ENCODE measurements at regions not wholly inside any gene's neighbourhood (a gene's known extent, or its start where the extent isn't known, plus 50 kb on each side); places are given as distances from the start of the nearest gene placed in this dataset.

DNA sequence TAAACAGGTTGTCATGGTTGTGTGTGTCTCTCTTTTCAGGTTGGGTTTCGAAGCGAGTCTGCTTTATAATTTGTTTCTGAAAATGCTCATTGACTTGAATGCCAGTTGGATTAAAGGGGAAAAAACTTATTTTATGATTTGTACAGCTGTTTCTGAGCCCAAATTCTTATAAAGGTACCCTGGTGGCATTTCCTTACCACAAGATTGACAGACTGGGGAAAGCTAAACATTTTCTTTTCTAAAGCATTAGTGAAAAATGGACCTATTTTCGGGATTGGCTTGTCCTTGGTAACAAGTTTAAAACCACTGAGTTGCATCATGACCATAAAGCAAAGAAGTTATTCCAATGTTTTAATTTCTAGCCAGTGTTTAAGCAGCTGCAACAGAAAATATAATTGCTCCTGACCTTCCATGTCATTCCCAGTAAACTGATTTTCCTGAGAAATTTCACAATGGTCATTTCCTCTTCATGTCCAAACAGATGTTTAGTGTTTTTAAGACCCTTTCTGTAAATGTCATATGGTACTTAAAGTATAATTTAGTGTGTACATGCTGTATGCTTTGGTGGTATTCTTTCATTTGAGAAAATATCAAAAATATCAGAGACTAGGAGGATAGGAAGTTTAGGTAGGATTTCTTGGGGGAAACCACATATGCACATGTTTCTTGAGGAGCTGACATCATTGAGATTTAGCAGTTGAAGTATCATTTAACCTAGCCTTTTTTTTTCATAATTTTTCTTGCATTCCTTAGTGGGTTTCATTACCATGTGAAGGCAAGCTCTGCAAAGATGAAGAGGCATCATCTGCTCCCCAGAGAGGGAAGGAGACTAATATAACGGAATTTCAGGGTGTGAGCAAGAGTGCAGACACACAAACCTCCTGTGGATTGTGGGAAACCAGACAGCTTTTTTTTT is 667.1 kb upstream of the RGMB start:
- no peak overlapping the region for H3K27ac ChIP-seq
- TF ChIP-seq ZFX (IDR thresholded peaks at IDR 0.05): no peak
- TF ChIP-seq, protein P1, sequence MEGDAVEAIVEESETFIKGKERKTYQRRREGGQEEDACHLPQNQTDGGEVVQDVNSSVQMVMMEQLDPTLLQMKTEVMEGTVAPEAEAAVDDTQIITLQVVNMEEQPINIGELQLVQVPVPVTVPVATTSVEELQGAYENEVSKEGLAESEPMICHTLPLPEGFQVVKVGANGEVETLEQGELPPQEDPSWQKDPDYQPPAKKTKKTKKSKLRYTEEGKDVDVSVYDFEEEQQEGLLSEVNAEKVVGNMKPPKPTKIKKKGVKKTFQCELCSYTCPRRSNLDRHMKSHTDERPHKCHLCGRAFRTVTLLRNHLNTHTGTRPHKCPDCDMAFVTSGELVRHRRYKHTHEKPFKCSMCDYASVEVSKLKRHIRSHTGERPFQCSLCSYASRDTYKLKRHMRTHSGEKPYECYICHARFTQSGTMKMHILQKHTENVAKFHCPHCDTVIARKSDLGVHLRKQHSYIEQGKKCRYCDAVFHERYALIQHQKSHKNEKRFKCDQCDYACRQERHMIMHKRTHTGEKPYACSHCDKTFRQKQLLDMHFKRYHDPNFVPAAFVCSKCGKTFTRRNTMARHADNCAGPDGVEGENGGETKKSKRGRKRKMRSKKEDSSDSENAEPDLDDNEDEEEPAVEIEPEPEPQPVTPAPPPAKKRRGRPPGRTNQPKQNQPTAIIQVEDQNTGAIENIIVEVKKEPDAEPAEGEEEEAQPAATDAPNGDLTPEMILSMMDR (conservative IDR thresholded peaks at IDR 0.05): no peak

DNA sequence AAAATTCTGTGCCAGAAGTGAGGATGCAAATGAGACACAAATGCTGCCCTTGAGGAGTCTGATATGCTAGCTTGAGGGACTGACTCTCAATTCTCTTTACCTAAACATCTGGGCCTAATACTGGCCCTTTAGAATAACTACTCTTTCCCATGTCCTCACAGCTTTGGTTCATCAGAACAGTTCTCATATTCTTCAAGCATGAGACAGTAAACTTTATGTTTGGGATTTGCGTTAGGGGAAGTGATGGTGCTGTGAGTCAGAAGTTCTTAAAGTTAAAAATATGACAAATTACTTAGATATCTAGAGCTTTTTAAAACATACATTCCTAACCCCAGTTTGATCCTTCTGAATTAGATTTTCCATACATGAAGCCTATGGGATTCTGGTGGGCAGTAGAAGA is 665.0 kb upstream of the RGMB start:
- no peak for TF ChIP-seq ZFX (IDR thresholded peaks at IDR 0.05)
- TF ChIP-seq, protein P1 (conservative IDR thresholded peaks at IDR 0.05): no peak
- no peak overlapping the region for H3K27ac ChIP-seq

DNA sequence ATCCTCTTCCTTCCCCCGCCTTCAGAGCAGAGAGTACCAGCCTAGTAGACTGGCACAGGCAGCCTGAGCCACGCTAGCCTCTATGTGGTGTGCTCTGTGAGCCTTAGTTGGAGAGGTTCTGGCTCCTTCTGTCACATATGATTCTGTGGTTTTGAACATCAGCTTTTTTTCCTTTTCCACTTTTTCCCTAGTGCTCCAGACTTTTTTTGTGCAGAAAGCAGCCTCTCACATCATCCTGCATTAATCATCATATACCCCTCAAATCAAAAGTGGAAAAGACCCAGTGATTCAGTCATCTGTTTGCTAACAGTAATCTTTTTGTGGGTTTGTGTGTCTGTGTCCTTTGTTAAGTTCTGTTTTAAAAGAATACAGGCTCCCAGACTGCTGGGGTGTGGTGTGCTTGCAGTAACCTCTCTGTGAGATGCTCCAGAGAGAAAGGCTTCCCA is 663.9 kb upstream of the RGMB start:
- TF ChIP-seq, protein P1 (conservative IDR thresholded peaks at IDR 0.05): no peak
- no peak for TF ChIP-seq ZFX (IDR thresholded peaks at IDR 0.05)
- H3K27ac ChIP-seq: no peak overlapping the region

DNA sequence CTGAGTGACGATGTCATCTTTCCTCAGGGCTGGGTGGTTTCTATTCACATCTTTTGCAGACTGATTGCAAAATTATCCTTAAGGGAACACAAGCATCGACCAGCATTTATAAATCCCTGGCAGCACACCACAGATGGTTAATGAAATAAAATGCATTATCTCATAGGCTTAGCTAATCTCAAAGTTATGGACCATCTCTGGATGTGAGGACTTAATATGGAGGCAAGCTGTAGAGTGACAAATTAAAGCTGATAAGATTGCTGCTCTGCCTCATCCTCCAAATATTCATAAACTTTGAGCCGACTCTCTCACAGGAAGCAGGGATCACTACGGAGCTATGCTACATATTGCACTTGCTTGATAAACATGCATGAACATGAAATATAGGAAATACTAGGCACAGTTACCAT is 663.2 kb upstream of the RGMB start:
- TF ChIP-seq, protein P1 (conservative IDR thresholded peaks at IDR 0.05): no peak
- TF ChIP-seq ZFX (IDR thresholded peaks at IDR 0.05): no peak

DNA sequence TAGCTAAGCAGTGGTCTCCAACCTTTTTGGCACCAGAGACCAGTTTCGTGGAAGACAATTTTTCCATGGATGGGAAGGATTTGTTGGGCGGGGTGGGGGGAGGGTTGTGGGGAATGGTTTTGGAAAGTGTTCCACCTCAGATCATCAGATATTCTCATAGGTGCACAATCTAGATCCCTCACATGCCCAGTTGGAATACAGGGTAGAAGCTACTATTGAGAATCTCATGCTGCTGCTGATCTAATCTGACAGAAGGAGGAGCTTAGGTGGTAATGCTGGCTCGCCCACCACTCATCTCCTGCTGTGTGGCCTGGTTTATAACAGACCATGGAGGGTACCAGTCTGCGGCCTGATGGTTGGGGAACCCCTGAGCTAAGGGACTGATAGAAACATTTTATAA is 662.7 kb upstream of the RGMB start:
- TF ChIP-seq ZFX (IDR thresholded peaks at IDR 0.05): no peak
- TF ChIP-seq, protein P1 (conservative IDR thresholded peaks at IDR 0.05): no peak
- H3K27ac ChIP-seq: no peak overlapping the region

More for the DNA sequence above, 663.2 kb upstream of the RGMB start:
- H3K27ac ChIP-seq: no peak overlapping the region

DNA sequence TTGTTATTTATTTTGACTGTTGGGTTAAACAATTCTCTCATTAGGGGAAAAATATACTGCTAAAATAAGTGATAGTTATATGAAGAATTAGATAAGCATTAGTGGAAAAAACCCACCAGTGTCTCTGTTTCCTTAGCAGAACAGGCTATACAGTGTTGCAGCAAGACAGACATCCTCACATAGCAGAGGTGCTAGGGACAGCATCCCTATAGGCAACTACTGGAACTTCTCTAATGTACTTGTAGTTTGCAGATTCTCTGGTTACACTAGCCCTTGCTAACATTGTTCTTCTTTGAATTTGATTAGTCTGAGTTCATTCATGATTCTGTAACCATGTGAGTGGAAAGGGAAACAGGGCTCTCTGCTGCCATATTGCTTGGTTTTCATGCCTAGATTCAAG is 661.8 kb upstream of the RGMB start:
- no peak for TF ChIP-seq ZFX (IDR thresholded peaks at IDR 0.05)
- TF ChIP-seq, protein P1 (conservative IDR thresholded peaks at IDR 0.05): no peak

More for the DNA sequence above, 661.8 kb upstream of the RGMB start:
- H3K27ac ChIP-seq: no peak overlapping the region

All from C4-2B (cell line).